Peyer's patch (tissue), 4 donors: ENCODE measurements at regions not wholly inside any gene's neighbourhood (a gene's known extent, or its start where the extent isn't known, plus 50 kb on each side); places are given as distances from the start of the nearest gene placed in this dataset.

ENCODE experiments used
- DNase-seq, 3 donors: peaks; one replicate each; pipeline ENCODE4 v3.0.0-alpha.2; 2017 to 2019
- H3K27ac ChIP-seq, 4 donors: fragments of 200-600 bp; sonication (generic); one replicate each; pipeline ENCODE4 v1.5.1; 2016 to 2019
- H3K27me3 ChIP-seq, 2 donors: fragments of 200-600 bp; sonication (generic); one replicate each; pipeline ENCODE4 v1.5.1; 2019
- H3K36me3 ChIP-seq, 3 donors: fragments of 200-600 bp; sonication (generic); one replicate each; pipeline ENCODE4 v1.5.1; 2016 to 2019
- H3K4me1 ChIP-seq, 4 donors: fragments of 200-600 bp; sonication (generic); one replicate each; pipeline ENCODE4 v1.5.1; 2016 to 2019
- H3K4me3 ChIP-seq, 4 donors: fragments of 200-600 bp; sonication (generic); 1 replicate in 3 of 4; 2 replicates in 1 of 4; pipeline ENCODE4 v1.5.1; 2016 to 2019; ENCODE audit warnings: mild to moderate bottlenecking in 1 of 4
- H3K9me3 ChIP-seq, 4 donors: fragments of 200-600 bp; sonication (generic); one replicate each; pipeline ENCODE4 v1.5.1; 2016 to 2019; ENCODE audit warnings: mild to moderate bottlenecking in 1 of 4
- POLR2A ChIP-seq, 2 donors: fragments of 450-650 bp; IDR thresholded peaks; one replicate each; pipeline ENCODE4 v1.5.1; 2017; ENCODE audit warnings: antibody characterized with exemption in 2 of 2, mild to moderate bottlenecking in 2 of 2, moderate library complexity in 2 of 2
- TF ChIP-seq, protein P1 (sequence below), 6 experiments: fragments of 450-650 bp in 4 of 6; fragments of 200-600 bp in 2 of 6; sonication (generic) in 1 of 6; IDR thresholded peaks; one replicate each; pipeline ENCODE4 v1.5.1; 2017 to 2019; ENCODE audit warnings: antibody characterized with exemption in 6 of 6, mild to moderate bottlenecking in 3 of 6, moderate library complexity in 1 of 6

DNA sequence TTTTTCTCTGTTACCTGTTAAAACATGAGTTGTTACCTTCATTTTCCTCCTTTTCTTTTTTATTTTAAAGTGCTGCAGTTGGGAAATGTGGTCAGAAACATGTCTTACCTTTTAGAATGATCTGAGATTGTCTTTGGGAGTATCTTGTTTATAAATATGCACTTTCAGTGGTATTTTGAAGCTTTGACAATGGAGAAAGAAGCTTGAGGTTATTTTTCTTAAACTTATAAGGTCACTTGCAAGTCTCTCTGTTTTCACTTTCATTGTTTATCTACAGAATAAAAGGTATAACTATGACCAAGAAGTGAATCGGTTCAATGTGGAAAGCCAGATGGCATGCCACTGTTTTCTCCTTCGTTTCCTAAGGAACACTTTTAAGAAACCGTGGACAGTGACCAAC, 167.5 kb upstream of the SLC7A11 start:
- no peak for DNase-seq
- Histone ChIP-seq H3K9me3 (no peaks in the 10 kb centered on the region), H3K36me3 (no peaks in the 10 kb centered on the region), H3K4me1 (no peaks in the 10 kb centered on the region), H3K4me3 (no peak overlapping the region), H3K27me3 (no peaks in the 10 kb centered on the region), H3K27ac (no peak overlapping the region)
- TF ChIP-seq POLR2A (IDR thresholded peaks at IDR 0.05) = no peak
- TF ChIP-seq, protein P1, sequence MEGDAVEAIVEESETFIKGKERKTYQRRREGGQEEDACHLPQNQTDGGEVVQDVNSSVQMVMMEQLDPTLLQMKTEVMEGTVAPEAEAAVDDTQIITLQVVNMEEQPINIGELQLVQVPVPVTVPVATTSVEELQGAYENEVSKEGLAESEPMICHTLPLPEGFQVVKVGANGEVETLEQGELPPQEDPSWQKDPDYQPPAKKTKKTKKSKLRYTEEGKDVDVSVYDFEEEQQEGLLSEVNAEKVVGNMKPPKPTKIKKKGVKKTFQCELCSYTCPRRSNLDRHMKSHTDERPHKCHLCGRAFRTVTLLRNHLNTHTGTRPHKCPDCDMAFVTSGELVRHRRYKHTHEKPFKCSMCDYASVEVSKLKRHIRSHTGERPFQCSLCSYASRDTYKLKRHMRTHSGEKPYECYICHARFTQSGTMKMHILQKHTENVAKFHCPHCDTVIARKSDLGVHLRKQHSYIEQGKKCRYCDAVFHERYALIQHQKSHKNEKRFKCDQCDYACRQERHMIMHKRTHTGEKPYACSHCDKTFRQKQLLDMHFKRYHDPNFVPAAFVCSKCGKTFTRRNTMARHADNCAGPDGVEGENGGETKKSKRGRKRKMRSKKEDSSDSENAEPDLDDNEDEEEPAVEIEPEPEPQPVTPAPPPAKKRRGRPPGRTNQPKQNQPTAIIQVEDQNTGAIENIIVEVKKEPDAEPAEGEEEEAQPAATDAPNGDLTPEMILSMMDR (IDR thresholded peaks at IDR 0.05) = no peak

DNA sequence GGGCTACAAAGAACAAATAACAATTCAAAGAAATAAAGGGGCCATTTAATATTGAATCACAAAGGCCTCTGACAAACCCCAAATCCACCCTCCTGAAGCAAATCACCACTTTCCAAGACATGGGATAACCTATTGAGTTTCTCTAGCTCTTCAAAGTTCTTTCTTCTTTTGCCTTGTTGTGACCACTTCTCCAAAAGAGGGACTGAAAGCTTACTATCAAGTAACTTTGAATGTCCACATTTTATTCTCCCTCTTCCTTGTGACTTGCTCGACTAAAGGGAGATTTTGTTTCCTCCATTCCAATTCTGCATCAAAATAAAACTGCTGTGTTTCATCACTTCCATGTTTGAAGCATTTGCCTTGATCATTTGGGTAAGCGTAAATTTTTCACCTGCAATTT, 166.6 kb upstream of the SLC7A11 start:
- Histone ChIP-seq H3K27ac (no peak overlapping the region), H3K4me1 (no peaks in the 10 kb centered on the region), H3K36me3 (no peaks in the 10 kb centered on the region), H3K9me3 (no peaks in the 10 kb centered on the region), H3K4me3 (no peak overlapping the region), H3K27me3 (no peaks in the 10 kb centered on the region)
- no peak for DNase-seq
- TF ChIP-seq POLR2A (IDR thresholded peaks at IDR 0.05) = no peak
- TF ChIP-seq, protein P1 (IDR thresholded peaks at IDR 0.05) = no peak

DNA sequence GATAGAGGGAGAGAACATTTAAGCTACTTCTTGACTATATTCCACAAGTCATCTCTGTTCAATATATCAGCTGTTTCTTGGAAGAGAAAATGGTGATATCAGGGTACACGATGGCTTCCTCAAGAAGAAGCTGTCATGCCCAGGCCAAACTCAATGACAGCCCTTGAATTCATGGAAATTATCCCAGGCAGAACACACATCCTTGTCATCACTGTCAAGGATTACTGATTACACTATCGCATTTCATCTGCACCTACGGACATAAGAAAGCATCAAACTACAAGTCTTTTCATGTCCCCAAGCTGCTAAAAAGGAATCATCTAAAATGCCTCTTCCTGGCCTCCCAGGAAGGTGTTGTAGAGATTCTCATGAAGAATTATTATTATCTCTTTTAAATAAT, 165.2 kb upstream of the SLC7A11 start:
- no peak for DNase-seq
- no peaks in the 10 kb centered on the region for H3K36me3 ChIP-seq
- no peaks in the 10 kb centered on the region for H3K9me3 ChIP-seq
- H3K4me1 ChIP-seq = no peaks in the 10 kb centered on the region
- H3K27ac ChIP-seq = no peak overlapping the region
- H3K27me3 ChIP-seq = no peaks in the 10 kb centered on the region
- TF ChIP-seq, protein P1 (IDR thresholded peaks at IDR 0.05) = no peak
- TF ChIP-seq POLR2A (IDR thresholded peaks at IDR 0.05) = no peak
- no peak overlapping the region for H3K4me3 ChIP-seq

DNA sequence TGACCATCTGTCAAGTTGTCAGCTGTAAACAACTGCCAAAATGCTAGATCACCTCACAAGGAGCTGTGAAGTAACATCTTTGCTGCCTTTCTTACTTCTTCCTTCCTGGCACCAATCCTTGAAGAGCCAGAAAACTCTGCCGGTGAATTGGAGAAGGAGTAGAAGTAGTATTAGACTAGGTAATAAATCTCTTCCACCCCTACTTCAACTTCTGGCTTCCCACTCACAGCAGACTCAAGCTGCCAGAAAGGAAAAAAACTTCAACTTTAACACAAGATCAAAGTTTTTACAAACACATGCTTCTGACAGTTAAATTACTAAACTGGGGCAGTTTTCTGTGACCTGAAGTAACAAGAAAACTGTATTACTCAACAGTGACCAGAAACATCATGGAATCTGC, 164.7 kb upstream of the SLC7A11 start:
- Histone ChIP-seq H3K4me3 (no peak overlapping the region), H3K9me3 (no peaks in the 10 kb centered on the region), H3K27ac (no peak overlapping the region), H3K4me1 (no peaks in the 10 kb centered on the region), H3K27me3 (no peaks in the 10 kb centered on the region), H3K36me3 (no peaks in the 10 kb centered on the region)
- no peak for DNase-seq
- TF ChIP-seq, protein P1 (IDR thresholded peaks at IDR 0.05) = no peak
- no peak for TF ChIP-seq POLR2A (IDR thresholded peaks at IDR 0.05)

DNA sequence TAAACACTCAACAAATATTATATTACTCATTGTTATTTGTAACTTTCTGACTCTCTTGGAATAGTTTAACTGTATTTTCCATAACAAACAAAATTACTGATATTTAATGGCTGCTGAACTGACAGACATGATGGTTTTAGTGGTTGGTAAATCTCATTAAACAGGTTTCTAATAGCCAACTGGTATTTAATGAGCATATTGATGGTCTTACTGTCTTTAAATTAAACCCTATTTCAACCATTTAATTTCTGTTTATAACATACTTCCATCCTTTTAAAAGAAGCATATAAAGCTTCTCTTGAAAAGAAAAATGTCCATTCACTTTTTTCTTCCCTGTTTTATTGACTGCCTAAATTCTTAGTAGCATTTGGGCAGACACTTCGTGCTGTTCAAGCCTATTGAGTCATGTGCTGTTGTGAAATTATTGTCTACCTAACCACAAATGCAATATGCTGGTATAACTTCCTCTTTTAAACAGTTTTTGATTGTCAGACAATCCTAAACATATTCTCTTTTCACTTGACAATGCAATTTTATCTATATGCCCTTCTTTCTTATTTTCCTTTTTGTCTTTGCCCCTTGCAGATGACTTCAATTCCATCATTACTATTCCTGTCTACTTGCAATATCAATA, 163.9 kb upstream of the SLC7A11 start:
- H3K27ac ChIP-seq = no peak overlapping the region
- no peaks in the 10 kb centered on the region for H3K27me3 ChIP-seq

More for the DNA sequence above, 163.9 kb upstream of the SLC7A11 start:
- Histone ChIP-seq H3K9me3 (no peaks in the 10 kb centered on the region), H3K4me1 (no peaks in the 10 kb centered on the region), H3K36me3 (no peaks in the 10 kb centered on the region), H3K4me3 (no peak overlapping the region)
- TF ChIP-seq, protein P1 (IDR thresholded peaks at IDR 0.05) = no peak
- no peak for TF ChIP-seq POLR2A (IDR thresholded peaks at IDR 0.05)
- DNase-seq = no peak
